Small intestine (tissue), 7 donors: ENCODE measurements at regions not wholly inside any gene's neighbourhood (a gene's known extent, or its start where the extent isn't known, plus 50 kb on each side); places are given as distances from the start of the nearest gene placed in this dataset.

ENCODE experiments used
- DNase-seq, 2 donors: peaks; one replicate each; pipeline versions ENCODE4 v3.0.0 to v3.0.0-alpha.2; 2013
- FAIRE-seq: peaks from 2 replicates; lab custom pipeline; 2012; peaks lifted over from hg19 to GRCh38; lab: Jason Lieb, UNC
- H3K27ac ChIP-seq, 3 donors: one replicate each; pipeline ENCODE4 v1.5.1; 2013; ENCODE audit warnings: low read length in 2 of 3, mild to moderate bottlenecking in 2 of 3, control low read depth in 1 of 3, inconsistent platforms in 1 of 3, low read depth in 1 of 3, moderate library complexity in 1 of 3
- H3K27me3 ChIP-seq, 3 donors: one replicate each; pipeline ENCODE4 v1.6.1; 2013; ENCODE audit warnings: low read length in 3 of 3, inconsistent platforms in 1 of 3; ENCODE audit not compliant: control insufficient read depth in 3 of 3, insufficient read depth in 3 of 3
- H3K36me3 ChIP-seq, 3 donors: one replicate each; pipeline ENCODE4 v1.6.1; 2013; ENCODE audit warnings: low read length in 3 of 3, inconsistent platforms in 1 of 3, low read depth in 1 of 3, mild to moderate bottlenecking in 1 of 3, moderate library complexity in 1 of 3; ENCODE audit not compliant: control insufficient read depth in 3 of 3, insufficient read depth in 2 of 3
- H3K4me1 ChIP-seq, 3 donors: one replicate each; pipeline ENCODE4 v1.6.1; 2013; ENCODE audit warnings: low read length in 2 of 3, inconsistent platforms in 1 of 3, low read depth in 1 of 3, mild to moderate bottlenecking in 1 of 3, moderate library complexity in 1 of 3; ENCODE audit not compliant: control insufficient read depth in 3 of 3, insufficient read depth in 2 of 3
- H3K4me3 ChIP-seq, 3 donors: one replicate each; pipeline ENCODE4 v1.5.1; 2013; ENCODE audit warnings: low read length in 3 of 3, control low read depth in 1 of 3, inconsistent platforms in 1 of 3, low read depth in 1 of 3, mild to moderate bottlenecking in 1 of 3, moderate library complexity in 1 of 3
- H3K9me3 ChIP-seq, 2 donors: one replicate each; pipeline ENCODE4 v1.6.1; 2013; ENCODE audit warnings: low read depth in 1 of 2, low read length in 1 of 2; ENCODE audit not compliant: control insufficient read depth in 2 of 2, insufficient read depth in 1 of 2
- WGBS, 3 donors: extraction: QIAGEN DNeasy Blood & Tissue Kit; methylation state at CpG; one replicate each; pipeline ENCODE4 v1.1.7; 2013; 5-methylcytosine and 5-hydroxymethylcytosine counted together
- donor health status: healthy with polysubstance abuse.
- donor health status: control.
- donor health status: control.
- donor health status: Bipolar disorder and iron deficiency.
- donor health status: healthy.

- 51 to 62% (median 55%) methylated on average over 13 of the region's 13 CpGs for WGBS, 3 donors
- Histone ChIP-seq H3K36me3 (no peaks in the 10 kb centered on the region), H3K4me3 (no peak overlapping the region), H3K27ac (no peak overlapping the region), H3K27me3 (peaks cover 0 to 3% (median under 1%) of the 10 kb centered on the region in 3 donors), H3K9me3 (no peaks in the 10 kb centered on the region), H3K4me1 (no peaks in the 10 kb centered on the region)
- FAIRE-seq (no peak), DNase-seq (no peak)
These were observed 310.9 kb downstream of the MATN1 start for GRCh38 chr1:30412241-30413110.

- FAIRE-seq (no peak), DNase-seq (no peak)
- no peaks in the 10 kb centered on the region for H3K9me3 ChIP-seq
- peaks cover 0 to 7% (median 3%) of the 10 kb centered on the region in 3 donors for H3K27me3 ChIP-seq
- no peaks in the 10 kb centered on the region for H3K4me1 ChIP-seq
- H3K4me3 ChIP-seq: no peak overlapping the region
- no peaks in the 10 kb centered on the region for H3K36me3 ChIP-seq
- H3K27ac ChIP-seq: no peak overlapping the region
- WGBS, 3 donors: 76 to 83% (median 81%) methylated on average over 9 of the region's 9 CpGs
These were observed 312.2 kb downstream of the MATN1 start for GRCh38 chr1:30411206-30411605.

- peaks cover 0 to 8% (median 3%) of the 10 kb centered on the region in 3 donors for H3K27me3 ChIP-seq
- no peak overlapping the region for H3K27ac ChIP-seq
- H3K4me3 ChIP-seq: no peak overlapping the region
- H3K36me3 ChIP-seq: no peaks in the 10 kb centered on the region
- 67 to 83% (median 74%) methylated on average over 7 to 9 of the region's 9 CpGs for WGBS, 3 donors
- FAIRE-seq (no peak), DNase-seq (no peak)
- no peaks in the 10 kb centered on the region for H3K9me3 ChIP-seq
- no peaks in the 10 kb centered on the region for H3K4me1 ChIP-seq
These were observed 313.1 kb downstream of the MATN1 start for GRCh38 chr1:30410153-30410851.

GRCh38 chr1:30409476-30410152 is 313.8 kb downstream of the MATN1 start:
- H3K4me3 ChIP-seq: no peak overlapping the region
- peaks cover 0 to 8% (median 4%) of the 10 kb centered on the region in 3 donors for H3K27me3 ChIP-seq
- no peak overlapping the region for H3K27ac ChIP-seq
- FAIRE-seq (no peak), DNase-seq (no peak)
- H3K4me1 ChIP-seq: no peaks in the 10 kb centered on the region
- 81 to 87% (median 84%) methylated on average over 5 of the region's 5 CpGs for WGBS, 3 donors
- no peaks in the 10 kb centered on the region for H3K36me3 ChIP-seq
- no peaks in the 10 kb centered on the region for H3K9me3 ChIP-seq

GRCh38 chr1:30407865-30408580 is 315.4 kb downstream of the MATN1 start:
- no peak for DNase-seq
- Histone ChIP-seq H3K36me3 (no peaks in the 10 kb centered on the region), H3K27ac (no peak overlapping the region), H3K4me1 (no peaks in the 10 kb centered on the region), H3K9me3 (no peaks in the 10 kb centered on the region), H3K27me3 (peaks cover 0 to 8% (median 4%) of the 10 kb centered on the region in 3 donors), H3K4me3 (no peak overlapping the region)
- 54 to 68% (median 64%) methylated on average over 9 of the region's 9 CpGs for WGBS, 3 donors
- FAIRE-seq: no peak

- WGBS, 3 donors: 46 to 48% (median 47%) methylated on average over 18 of the region's 18 CpGs
- FAIRE-seq: no peak
These were observed 316.2 kb downstream of the MATN1 start for GRCh38 chr1:30406996-30407864.

GRCh38 chr1:30405631-30406212 is 317.7 kb downstream of the MATN1 start:
- Histone ChIP-seq H3K27ac (no peak overlapping the region), H3K36me3 (no peaks in the 10 kb centered on the region), H3K27me3 (peaks cover 0 to 8% (median 7%) of the 10 kb centered on the region in 3 donors), H3K4me1 (no peaks in the 10 kb centered on the region), H3K4me3 (no peak overlapping the region), H3K9me3 (no peaks in the 10 kb centered on the region)
- no peak for DNase-seq
- 72 to 81% (median 76%) methylated on average over 8 of the region's 8 CpGs for WGBS, 3 donors
- FAIRE-seq: no peak

More at GRCh38 chr1:30406996-30407864, 316.2 kb downstream of the MATN1 start:
- H3K4me3 ChIP-seq: no peak overlapping the region
- H3K4me1 ChIP-seq: no peaks in the 10 kb centered on the region
- H3K9me3 ChIP-seq: no peaks in the 10 kb centered on the region
- H3K27me3 ChIP-seq: peaks cover 0 to 8% (median 4%) of the 10 kb centered on the region in 3 donors
- H3K36me3 ChIP-seq: no peaks in the 10 kb centered on the region
- DNase-seq: no peak
- no peak overlapping the region for H3K27ac ChIP-seq
